ENCODE measurements at regions not wholly inside any gene's neighbourhood (a gene's known extent, or its start where the extent isn't known, plus 50 kb on each side); places are given as distances from the start of the nearest gene placed in this dataset.

DNA sequence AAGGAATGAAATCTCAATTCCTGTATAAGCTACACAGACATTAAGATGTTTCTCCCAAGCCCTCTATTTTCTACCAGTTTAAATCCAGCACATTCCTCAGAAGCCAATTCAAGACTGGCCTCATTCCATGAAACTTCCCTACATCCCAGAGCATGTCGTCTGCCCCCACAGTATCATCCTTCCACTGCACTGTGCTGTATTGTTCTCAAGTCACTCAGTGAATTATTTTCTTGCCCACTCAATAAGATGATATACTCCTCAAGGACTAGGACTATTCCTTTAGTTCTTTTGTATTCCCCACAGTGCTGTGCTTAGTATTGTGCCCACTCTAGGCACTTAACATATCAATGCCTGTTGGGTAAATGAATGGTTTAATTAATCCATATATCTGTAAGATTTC lies 203.1 kb upstream of the BLID start:
- Histone ChIP-seq H3K27me3 (ENCODE audit: insufficient read depth, low read length, poor library complexity) (peaks cover 10% of the 10 kb centered on the region), H2AFZ (ENCODE audit: low read depth, low read length) (no peak overlapping the region), H3K4me1 (ENCODE audit: insufficient read depth, low read length) (no peaks in the 10 kb centered on the region), H3K4me2 (ENCODE audit: insufficient read depth, low read length) (no peak overlapping the region), H3K9me3 (ENCODE audit: insufficient read depth, low read length, severe bottlenecking) (no peaks in the 10 kb centered on the region), H3K9ac (ENCODE audit: low read depth, low read length) (no peak overlapping the region), H3K4me3 (ENCODE audit: low read depth in 1 of 2, low read length in 2 of 2) (no peak overlapping the region), H3K36me3 (ENCODE audit: insufficient read depth, low read length) (no peaks in the 10 kb centered on the region), H3K27ac (ENCODE audit: low read length) (no peak overlapping the region), H3K79me2 (ENCODE audit: insufficient read depth, low read length) (no peaks in the 10 kb centered on the region), H4K20me1 (ENCODE audit: insufficient read depth, low read length) (no peaks in the 10 kb centered on the region)
- ATAC-seq (ENCODE audit: insufficient read depth, low read depth) = no peak
- TF ChIP-seq EZH2 (IDR thresholded peaks at IDR 0.05; ENCODE audit: borderline replicate concordance, low read depth, low read length, severe bottlenecking) = no peak
- TF ChIP-seq, protein P1, sequence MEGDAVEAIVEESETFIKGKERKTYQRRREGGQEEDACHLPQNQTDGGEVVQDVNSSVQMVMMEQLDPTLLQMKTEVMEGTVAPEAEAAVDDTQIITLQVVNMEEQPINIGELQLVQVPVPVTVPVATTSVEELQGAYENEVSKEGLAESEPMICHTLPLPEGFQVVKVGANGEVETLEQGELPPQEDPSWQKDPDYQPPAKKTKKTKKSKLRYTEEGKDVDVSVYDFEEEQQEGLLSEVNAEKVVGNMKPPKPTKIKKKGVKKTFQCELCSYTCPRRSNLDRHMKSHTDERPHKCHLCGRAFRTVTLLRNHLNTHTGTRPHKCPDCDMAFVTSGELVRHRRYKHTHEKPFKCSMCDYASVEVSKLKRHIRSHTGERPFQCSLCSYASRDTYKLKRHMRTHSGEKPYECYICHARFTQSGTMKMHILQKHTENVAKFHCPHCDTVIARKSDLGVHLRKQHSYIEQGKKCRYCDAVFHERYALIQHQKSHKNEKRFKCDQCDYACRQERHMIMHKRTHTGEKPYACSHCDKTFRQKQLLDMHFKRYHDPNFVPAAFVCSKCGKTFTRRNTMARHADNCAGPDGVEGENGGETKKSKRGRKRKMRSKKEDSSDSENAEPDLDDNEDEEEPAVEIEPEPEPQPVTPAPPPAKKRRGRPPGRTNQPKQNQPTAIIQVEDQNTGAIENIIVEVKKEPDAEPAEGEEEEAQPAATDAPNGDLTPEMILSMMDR (IDR thresholded peaks at IDR 0.05; ENCODE audit: borderline replicate concordance, extremely low read depth, low read length, poor library complexity, severe bottlenecking) = no peak
- DNase-seq = no peak

DNA sequence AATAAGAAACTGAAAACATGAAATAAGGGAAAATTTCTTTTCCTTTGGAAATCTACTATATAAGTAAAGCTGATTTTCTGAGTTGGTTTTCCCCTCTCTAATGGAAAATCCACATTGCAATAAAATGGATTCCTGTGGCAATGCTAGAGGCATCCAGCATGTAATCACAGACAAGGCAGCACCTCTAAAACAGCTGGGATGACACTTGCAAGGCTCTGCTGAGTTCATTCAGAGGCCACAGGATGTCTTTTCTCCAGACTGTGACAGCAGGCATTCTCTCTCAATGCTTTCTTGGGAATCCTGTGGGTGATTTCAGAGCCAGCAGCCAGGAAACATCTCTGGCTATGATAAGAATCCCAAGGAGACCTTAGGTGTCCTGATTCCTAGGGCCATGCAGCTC lies 201.3 kb upstream of the BLID start:
- Histone ChIP-seq H3K4me1 (ENCODE audit: insufficient read depth, low read length) (no peaks in the 10 kb centered on the region), H3K9me3 (ENCODE audit: insufficient read depth, low read length, severe bottlenecking) (no peaks in the 10 kb centered on the region), H3K27ac (ENCODE audit: low read length) (no peak overlapping the region), H3K79me2 (ENCODE audit: insufficient read depth, low read length) (no peaks in the 10 kb centered on the region), H3K4me2 (ENCODE audit: insufficient read depth, low read length) (no peak overlapping the region), H4K20me1 (ENCODE audit: insufficient read depth, low read length) (no peaks in the 10 kb centered on the region), H3K36me3 (ENCODE audit: insufficient read depth, low read length) (no peaks in the 10 kb centered on the region), H3K27me3 (ENCODE audit: insufficient read depth, low read length, poor library complexity) (peaks cover 14% of the 10 kb centered on the region), H3K9ac (ENCODE audit: low read depth, low read length) (no peak overlapping the region), H3K4me3 (ENCODE audit: low read depth in 1 of 2, low read length in 2 of 2) (no peak overlapping the region), H2AFZ (ENCODE audit: low read depth, low read length) (no peak overlapping the region)
- no peak for ATAC-seq (ENCODE audit: insufficient read depth, low read depth)
- TF ChIP-seq, protein P1 (IDR thresholded peaks at IDR 0.05; ENCODE audit: borderline replicate concordance, extremely low read depth, low read length, poor library complexity, severe bottlenecking) = no peak
- TF ChIP-seq EZH2 (IDR thresholded peaks at IDR 0.05; ENCODE audit: borderline replicate concordance, low read depth, low read length, severe bottlenecking) = no peak
- no peak for DNase-seq

DNA sequence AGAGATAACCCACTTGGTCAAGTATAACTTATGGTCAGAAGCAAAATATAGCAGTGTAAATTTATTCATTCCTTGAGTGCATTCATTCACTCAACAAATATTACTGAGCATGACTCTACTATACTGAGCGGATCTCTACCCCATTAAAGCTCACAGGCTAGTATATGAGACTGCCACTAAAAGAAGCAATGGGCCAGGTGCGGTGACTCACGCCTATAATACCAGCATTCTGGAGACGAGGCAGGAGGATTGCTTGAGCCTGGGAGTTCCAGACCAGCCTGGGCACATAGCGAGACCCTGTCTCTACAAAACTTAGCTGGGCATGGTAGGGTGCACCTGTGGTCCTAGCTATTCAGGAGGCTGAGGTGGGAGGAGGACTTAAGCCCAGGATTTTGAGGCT lies 197.6 kb upstream of the BLID start:
- no peaks in the 10 kb centered on the region for H3K79me2 ChIP-seq (ENCODE audit: insufficient read depth, low read length)
- peaks cover 28% of the 10 kb centered on the region for H3K27me3 ChIP-seq (ENCODE audit: insufficient read depth, low read length, poor library complexity)
- H3K4me3 ChIP-seq (ENCODE audit: low read depth in 1 of 2, low read length in 2 of 2) = no peak overlapping the region
- H3K4me1 ChIP-seq (ENCODE audit: insufficient read depth, low read length) = no peaks in the 10 kb centered on the region
- DNase-seq = no peak
- H3K27ac ChIP-seq (ENCODE audit: low read length) = no peak overlapping the region
- no peak overlapping the region for H2AFZ ChIP-seq (ENCODE audit: low read depth, low read length)
- ATAC-seq (ENCODE audit: insufficient read depth, low read depth) = no peak
- H3K9ac ChIP-seq (ENCODE audit: low read depth, low read length) = no peak overlapping the region
- no peak for TF ChIP-seq EZH2 (IDR thresholded peaks at IDR 0.05; ENCODE audit: borderline replicate concordance, low read depth, low read length, severe bottlenecking)
- TF ChIP-seq, protein P1 (IDR thresholded peaks at IDR 0.05; ENCODE audit: borderline replicate concordance, extremely low read depth, low read length, poor library complexity, severe bottlenecking) = no peak
- no peak overlapping the region for H3K4me2 ChIP-seq (ENCODE audit: insufficient read depth, low read length)
- H4K20me1 ChIP-seq (ENCODE audit: insufficient read depth, low read length) = no peaks in the 10 kb centered on the region
- H3K36me3 ChIP-seq (ENCODE audit: insufficient read depth, low read length) = no peaks in the 10 kb centered on the region
- H3K9me3 ChIP-seq (ENCODE audit: insufficient read depth, low read length, severe bottlenecking) = no peaks in the 10 kb centered on the region

DNA sequence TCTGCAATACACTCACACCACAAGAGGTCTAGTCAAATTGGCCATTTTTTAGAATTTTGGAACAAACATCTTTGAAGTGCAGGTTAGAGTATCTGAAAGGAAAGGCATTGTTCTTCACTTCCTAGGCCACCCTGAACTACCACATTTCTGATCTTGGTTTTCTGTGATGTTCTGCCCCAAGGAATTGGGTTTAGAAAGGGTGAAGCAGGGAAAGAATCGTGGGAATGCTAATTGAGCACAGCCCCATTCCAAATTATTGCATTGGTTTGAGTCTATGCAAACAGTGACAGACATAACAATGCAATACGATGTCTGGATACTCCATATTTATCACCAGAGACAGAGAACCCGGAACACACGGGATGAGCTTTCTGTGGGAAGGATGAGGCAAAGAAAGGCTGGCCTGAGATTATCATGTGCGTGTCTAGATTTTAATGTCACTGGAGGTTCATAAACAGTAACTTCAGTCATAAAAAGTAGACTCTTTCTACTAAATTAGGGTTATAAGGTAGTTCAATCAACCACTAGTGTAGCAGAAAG lies 195.3 kb upstream of the BLID start:
- DNase-seq (no peak), ATAC-seq (ENCODE audit: insufficient read depth, low read depth) (no peak)
- H3K9ac ChIP-seq (ENCODE audit: low read depth, low read length) = no peak overlapping the region
- no peaks in the 10 kb centered on the region for H3K9me3 ChIP-seq (ENCODE audit: insufficient read depth, low read length, severe bottlenecking)
- H3K4me2 ChIP-seq (ENCODE audit: insufficient read depth, low read length) = no peak overlapping the region
- no peak for TF ChIP-seq EZH2 (IDR thresholded peaks at IDR 0.05; ENCODE audit: borderline replicate concordance, low read depth, low read length, severe bottlenecking)
- TF ChIP-seq, protein P1 (IDR thresholded peaks at IDR 0.05; ENCODE audit: borderline replicate concordance, extremely low read depth, low read length, poor library complexity, severe bottlenecking) = no peak
- no peak overlapping the region for H3K27ac ChIP-seq (ENCODE audit: low read length)
- H4K20me1 ChIP-seq (ENCODE audit: insufficient read depth, low read length) = no peaks in the 10 kb centered on the region
- no peaks in the 10 kb centered on the region for H3K36me3 ChIP-seq (ENCODE audit: insufficient read depth, low read length)
- H3K79me2 ChIP-seq (ENCODE audit: insufficient read depth, low read length) = no peaks in the 10 kb centered on the region
- H3K4me3 ChIP-seq (ENCODE audit: low read depth in 1 of 2, low read length in 2 of 2) = no peak overlapping the region
- H3K27me3 ChIP-seq (ENCODE audit: insufficient read depth, low read length, poor library complexity) = peaks cover 36% of the 10 kb centered on the region
- no peak overlapping the region for H2AFZ ChIP-seq (ENCODE audit: low read depth, low read length)
- no peaks in the 10 kb centered on the region for H3K4me1 ChIP-seq (ENCODE audit: insufficient read depth, low read length)
